ENCODE measurements at regions not wholly inside any gene's neighbourhood (a gene's known extent, or its start where the extent isn't known, plus 50 kb on each side); places are given as distances from the start of the nearest gene placed in this dataset.

GRCh38 chr6:170013815-170014214 is 262.4 kb downstream of the ERMARD start:
- TF ChIP-seq CTCF (conservative IDR thresholded peaks at IDR 0.05; ENCODE audit: low read depth, low read length) (no peak), EZH2 (IDR thresholded peaks at IDR 0.05; ENCODE audit: borderline replicate concordance, low read depth, low read length, poor library complexity, severe bottlenecking) (no peak)
